GM18507 (cell line): ENCODE measurements at regions not wholly inside any gene's neighbourhood (a gene's known extent, or its start where the extent isn't known, plus 50 kb on each side); places are given as distances from the start of the nearest gene placed in this dataset.

Source experiments
- DNase-seq: peaks from one replicate; pipeline ENCODE4 v3.0.0; 2011; ENCODE audit warnings: low read depth; ENCODE audit not compliant: insufficient read length; ENCODE audit errors: extremely low spot score
- FAIRE-seq: peaks from 2 replicates; lab custom pipeline; 2011; peaks lifted over from hg19 to GRCh38; lab: Jason Lieb, UNC

DNA sequence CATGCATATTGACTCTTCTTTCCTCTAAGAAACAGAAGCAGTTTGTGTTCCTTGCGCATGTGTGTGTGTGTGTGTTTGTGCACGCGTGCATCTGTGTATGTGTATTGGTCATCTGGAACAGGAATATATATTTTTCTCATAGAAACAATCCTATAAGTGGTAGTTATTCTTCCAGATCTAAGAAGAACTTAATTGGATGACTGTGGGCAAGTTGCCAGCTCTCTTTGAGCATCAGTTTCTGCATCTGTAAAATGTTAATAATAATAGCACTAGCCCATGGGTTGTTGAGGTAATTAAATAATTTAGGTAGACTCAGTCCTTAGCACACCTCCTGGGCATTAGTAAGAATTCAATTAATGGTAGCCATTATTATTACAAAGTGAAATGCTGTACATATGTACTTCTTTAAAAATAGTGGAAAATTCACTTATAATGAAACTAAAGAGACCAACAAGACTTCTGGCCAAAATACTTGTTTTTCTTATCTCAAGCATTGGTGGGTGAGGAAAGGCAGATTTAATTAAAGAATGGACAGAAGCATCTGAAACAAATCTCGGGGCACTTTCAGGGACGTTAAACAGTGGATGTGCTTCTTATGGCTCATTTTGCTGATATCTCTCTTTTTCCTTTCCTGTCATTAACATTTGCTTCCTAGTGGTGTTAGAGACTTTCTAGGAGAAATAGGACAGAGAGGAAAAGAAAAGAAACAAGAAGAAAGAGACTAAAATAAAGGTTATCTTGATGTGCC, 124.9 kb upstream of the HABP2 start:
- FAIRE-seq (no peak), DNase-seq (no peak)

- no peak for DNase-seq
- no peak for FAIRE-seq
These were observed 122.0 kb upstream of the HABP2 start for GRCh38 chr10:113430634-113431397.

DNA sequence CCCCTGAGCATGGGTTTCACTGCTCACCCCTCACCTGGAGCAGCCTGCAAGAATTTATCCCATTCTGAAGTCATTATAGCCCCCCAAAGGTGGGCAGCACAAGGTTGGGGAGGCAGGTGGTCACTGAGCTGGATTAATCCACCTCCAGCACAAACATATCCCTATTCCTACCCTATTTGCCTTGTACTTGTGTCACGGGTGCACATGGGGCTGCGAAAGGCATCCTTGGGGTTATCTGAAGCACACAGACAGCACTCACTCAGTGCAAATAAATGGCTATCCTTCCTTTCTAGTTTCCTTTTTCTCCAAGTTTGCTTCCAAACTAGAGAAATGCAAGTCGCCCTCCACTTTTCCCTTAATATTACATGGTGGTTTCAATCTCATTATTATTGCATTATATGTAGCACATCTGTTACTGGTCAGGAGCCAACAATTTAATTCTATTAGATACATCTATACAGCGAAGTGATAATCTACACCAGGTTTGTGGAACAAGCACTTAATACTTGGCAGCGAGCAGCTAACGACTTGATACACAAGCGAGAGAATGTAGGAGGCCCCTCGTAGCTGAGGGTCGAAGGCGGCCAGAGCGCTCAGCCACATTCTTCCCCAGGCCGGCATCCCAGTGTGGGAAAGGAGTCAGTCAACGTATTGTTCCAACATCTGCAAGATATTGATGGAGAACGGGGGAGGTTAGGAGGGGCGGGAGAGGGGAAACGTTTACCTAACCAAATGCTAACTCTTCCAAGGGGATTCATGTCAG, 121.3 kb upstream of the HABP2 start:
- no peak for FAIRE-seq
- no peak for DNase-seq

DNA sequence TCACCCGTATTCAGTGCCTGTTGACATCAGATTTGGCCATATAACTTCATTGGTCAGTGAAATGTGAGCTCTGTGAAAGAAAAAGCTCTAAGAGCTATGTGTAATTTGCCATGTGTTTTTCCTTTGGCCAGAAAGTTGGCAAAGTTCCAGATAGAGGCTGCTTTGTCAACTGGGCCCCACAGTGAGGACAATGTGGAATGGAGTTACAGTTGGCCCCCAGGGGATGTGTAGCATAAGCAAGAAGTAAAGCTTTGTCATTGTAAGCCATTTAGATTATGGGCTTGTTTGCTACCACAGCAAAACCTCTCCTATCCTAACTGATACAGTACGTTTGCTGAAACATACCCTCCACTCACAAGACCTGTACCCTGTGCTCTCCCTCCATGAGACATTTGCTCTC, 119.1 kb upstream of the HABP2 start:
- FAIRE-seq, result no peak

GRCh38 chr10:113434315-113434714, 118.5 kb upstream of the HABP2 start:
- FAIRE-seq, result no peak
- no peak for DNase-seq

More for the DNA sequence above, 119.1 kb upstream of the HABP2 start:
- DNase-seq, result no peak

DNA sequence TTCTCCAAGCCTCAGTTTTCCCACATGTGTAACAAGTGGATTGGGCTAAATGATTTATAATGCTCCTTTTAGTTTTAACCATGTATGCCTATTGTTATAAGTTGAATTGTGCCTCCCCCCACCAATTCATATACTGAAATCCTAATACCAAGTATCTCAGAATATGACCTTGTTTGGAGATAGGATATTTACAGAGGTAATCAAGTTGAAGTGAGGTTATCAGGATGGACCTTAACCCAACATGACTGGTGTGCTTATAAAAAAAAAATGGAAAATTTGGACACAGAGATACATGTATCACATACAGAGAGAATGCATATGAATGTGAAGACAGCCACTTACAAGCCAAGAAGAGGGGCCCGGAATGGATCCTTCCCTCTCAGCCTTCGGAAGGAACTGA, 117.9 kb upstream of the HABP2 start:
- no peak for DNase-seq
- no peak for FAIRE-seq

DNA sequence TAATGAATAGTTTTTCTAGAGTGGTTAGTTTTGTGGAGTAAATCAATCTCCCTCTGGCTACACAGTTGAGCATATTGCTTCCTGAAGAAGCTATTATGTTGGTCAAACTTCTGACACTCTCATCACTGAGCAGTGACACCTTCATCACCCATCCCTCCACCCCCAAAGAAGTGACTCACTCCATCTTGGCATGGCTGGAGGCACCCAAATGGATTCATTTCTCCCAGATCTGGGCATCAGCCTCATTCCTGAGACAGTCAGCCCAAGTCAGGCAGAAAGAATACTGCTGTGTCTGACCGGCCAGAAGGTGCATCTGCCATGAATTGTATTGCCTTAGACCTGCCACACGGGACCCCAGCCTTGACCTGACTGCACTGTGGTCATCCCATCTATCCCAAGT, 117.0 kb upstream of the HABP2 start:
- no peak for FAIRE-seq
- DNase-seq, result no peak

- FAIRE-seq, result no peak
- no peak for DNase-seq
These were observed 116.0 kb upstream of the HABP2 start for GRCh38 chr10:113436851-113437250.

GRCh38 chr10:113438652-113439051, 114.2 kb upstream of the HABP2 start:
- DNase-seq, result no peak
- FAIRE-seq, result no peak

- DNase-seq (no peak), FAIRE-seq (no peak)
These were observed 111.6 kb upstream of the HABP2 start for GRCh38 chr10:113441220-113441619.

- DNase-seq (no peak), FAIRE-seq (no peak)
These were observed 111.1 kb upstream of the HABP2 start for GRCh38 chr10:113441686-113442270.

DNA sequence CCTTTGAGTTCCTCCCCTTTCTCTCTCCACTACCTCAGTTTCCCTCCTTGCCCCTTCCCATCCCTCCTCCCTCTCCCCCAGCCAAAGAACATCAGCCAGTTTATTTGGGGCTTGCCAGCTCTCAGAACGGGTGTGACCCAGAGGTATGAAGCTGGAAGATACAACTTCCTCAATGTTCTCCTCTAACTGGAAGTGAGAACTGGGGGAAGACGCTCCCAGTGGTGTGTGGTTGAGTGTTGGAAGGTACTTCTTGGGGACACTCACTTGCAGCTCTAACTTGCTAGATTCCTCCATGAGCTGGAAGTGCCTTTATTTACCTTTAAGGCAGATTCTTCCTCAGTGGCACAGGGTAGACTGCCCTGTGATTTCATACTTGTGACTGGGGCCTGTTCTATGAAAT, 110.5 kb upstream of the HABP2 start:
- DNase-seq, result no peak
- FAIRE-seq, result no peak

- DNase-seq (no peak), FAIRE-seq (no peak)
These were observed 109.5 kb upstream of the HABP2 start for GRCh38 chr10:113443141-113443925.

- DNase-seq, result no peak
- FAIRE-seq, result no peak
These were observed 108.0 kb upstream of the HABP2 start for GRCh38 chr10:113444766-113445365.

GRCh38 chr10:113445736-113446135, 107.1 kb upstream of the HABP2 start:
- DNase-seq (no peak), FAIRE-seq (no peak)

- no peak for FAIRE-seq
- no peak for DNase-seq
These were observed 106.1 kb upstream of the HABP2 start for GRCh38 chr10:113446739-113447138.

- DNase-seq (no peak), FAIRE-seq (no peak)
These were observed 105.6 kb upstream of the HABP2 start for GRCh38 chr10:113447278-113447677.

- no peak for FAIRE-seq
- DNase-seq, result no peak
These were observed 103.7 kb upstream of the HABP2 start for GRCh38 chr10:113449006-113449695.
